ENCODE measurements at regions not wholly inside any gene's neighbourhood (a gene's known extent, or its start where the extent isn't known, plus 50 kb on each side); places are given as distances from the start of the nearest gene placed in this dataset.

DNA sequence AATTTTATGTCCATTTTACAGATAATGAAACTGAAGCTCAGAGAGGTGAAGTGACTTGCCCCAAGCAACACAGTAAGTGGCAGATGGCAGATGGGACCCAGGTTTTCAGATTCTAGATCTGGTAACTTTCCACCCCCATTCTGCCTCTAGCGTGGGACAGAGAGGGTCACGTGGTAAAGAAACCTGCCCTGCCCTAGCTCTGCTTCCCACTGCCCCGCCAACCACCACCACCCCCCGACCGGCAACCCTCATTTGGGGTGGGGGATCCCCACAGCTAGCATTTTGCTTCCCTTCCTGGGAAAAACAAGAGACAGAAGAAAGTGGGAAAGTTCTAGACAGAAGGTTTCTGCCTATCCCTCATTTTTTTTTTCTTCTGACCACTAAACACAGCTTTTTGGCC, 172.5 kb downstream of the ACTL7B start:
- TF ChIP-seq, protein P1, sequence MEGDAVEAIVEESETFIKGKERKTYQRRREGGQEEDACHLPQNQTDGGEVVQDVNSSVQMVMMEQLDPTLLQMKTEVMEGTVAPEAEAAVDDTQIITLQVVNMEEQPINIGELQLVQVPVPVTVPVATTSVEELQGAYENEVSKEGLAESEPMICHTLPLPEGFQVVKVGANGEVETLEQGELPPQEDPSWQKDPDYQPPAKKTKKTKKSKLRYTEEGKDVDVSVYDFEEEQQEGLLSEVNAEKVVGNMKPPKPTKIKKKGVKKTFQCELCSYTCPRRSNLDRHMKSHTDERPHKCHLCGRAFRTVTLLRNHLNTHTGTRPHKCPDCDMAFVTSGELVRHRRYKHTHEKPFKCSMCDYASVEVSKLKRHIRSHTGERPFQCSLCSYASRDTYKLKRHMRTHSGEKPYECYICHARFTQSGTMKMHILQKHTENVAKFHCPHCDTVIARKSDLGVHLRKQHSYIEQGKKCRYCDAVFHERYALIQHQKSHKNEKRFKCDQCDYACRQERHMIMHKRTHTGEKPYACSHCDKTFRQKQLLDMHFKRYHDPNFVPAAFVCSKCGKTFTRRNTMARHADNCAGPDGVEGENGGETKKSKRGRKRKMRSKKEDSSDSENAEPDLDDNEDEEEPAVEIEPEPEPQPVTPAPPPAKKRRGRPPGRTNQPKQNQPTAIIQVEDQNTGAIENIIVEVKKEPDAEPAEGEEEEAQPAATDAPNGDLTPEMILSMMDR (IDR thresholded peaks at IDR 0.05; ENCODE audit: borderline replicate concordance, insufficient read depth, low read depth, low read length) = no peak
- no peak overlapping the region for H3K4me3 ChIP-seq (ENCODE audit: low read depth, low read length)

GRCh38 chr9:108681851-108682590, 173.8 kb downstream of the ACTL7B start:
- TF ChIP-seq, protein P1 (IDR thresholded peaks at IDR 0.05; ENCODE audit: borderline replicate concordance, insufficient read depth, low read depth, low read length) = no peak
- no peak overlapping the region for H3K4me3 ChIP-seq (ENCODE audit: low read depth, low read length)

- TF ChIP-seq, protein P1 (IDR thresholded peaks at IDR 0.05; ENCODE audit: borderline replicate concordance, insufficient read depth, low read depth, low read length) = no peak
- H3K4me3 ChIP-seq (ENCODE audit: low read depth, low read length) = no peak overlapping the region
Measured at GRCh38 chr9:108680946-108681345, 174.8 kb downstream of the ACTL7B start.

GRCh38 chr9:108677776-108678175, 178.0 kb downstream of the ACTL7B start:
- TF ChIP-seq, protein P1 (IDR thresholded peaks at IDR 0.05; ENCODE audit: borderline replicate concordance, insufficient read depth, low read depth, low read length) = no peak

DNA sequence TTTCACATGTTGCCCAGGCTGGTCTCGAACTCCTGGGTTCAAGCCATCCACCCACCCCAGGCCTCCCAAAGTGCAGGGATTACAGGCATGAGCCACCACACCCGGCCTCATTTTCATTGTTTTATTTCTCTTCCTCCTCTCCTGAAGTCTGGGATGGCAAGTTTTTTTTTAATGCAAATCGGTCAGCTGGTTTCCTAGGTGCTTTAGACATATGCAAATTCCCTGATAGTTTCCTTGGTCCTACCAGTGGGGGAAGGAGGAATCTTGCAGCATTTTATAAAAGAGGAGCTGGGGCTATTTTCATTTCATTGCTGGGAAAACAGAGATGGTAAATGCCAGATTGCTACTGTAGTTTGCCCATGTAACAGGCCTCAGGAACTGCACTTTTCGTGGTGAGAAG, 179.4 kb downstream of the ACTL7B start:
- no peak overlapping the region for H3K4me3 ChIP-seq (ENCODE audit: low read depth, low read length)
- TF ChIP-seq, protein P1 (IDR thresholded peaks at IDR 0.05; ENCODE audit: borderline replicate concordance, insufficient read depth, low read depth, low read length) = no peak

More at GRCh38 chr9:108677776-108678175, 178.0 kb downstream of the ACTL7B start:
- H3K4me3 ChIP-seq (ENCODE audit: low read depth, low read length) = no peak overlapping the region

- TF ChIP-seq, protein P1 (IDR thresholded peaks at IDR 0.05; ENCODE audit: borderline replicate concordance, insufficient read depth, low read depth, low read length) = no peak
- no peak overlapping the region for H3K4me3 ChIP-seq (ENCODE audit: low read depth, low read length)
Measured at GRCh38 chr9:108675708-108676107, 180.1 kb downstream of the ACTL7B start.

Measured in GM12875 (cell line).